Bone marrow (tissue), 2 donors: ENCODE measurements at regions not wholly inside any gene's neighbourhood (a gene's known extent, or its start where the extent isn't known, plus 50 kb on each side); places are given as distances from the start of the nearest gene placed in this dataset.
A peak's percentile ranks its signal among the peaks of the same experiment; 100 is the strongest.

Experiments used
- DNase-seq, 2 donors: peaks; one replicate each; lab custom pipeline; 2025; lab: John Stamatoyannopoulos, UW

- no peak for DNase-seq
Observed at GRCh38 chr4:156545003-156545785, 426.4 kb downstream of the PDGFC start.

GRCh38 chr4:156539376-156539775, 432.2 kb downstream of the PDGFC start:
- no peak for DNase-seq

- no peak for DNase-seq
Observed at GRCh38 chr4:156538651-156539257, 432.8 kb downstream of the PDGFC start.

GRCh38 chr4:156538210-156538609, 433.4 kb downstream of the PDGFC start:
- no peak for DNase-seq

- no peak for DNase-seq
Observed at GRCh38 chr4:156537286-156537685, 434.3 kb downstream of the PDGFC start.

- DNase-seq = no peak
Observed at GRCh38 chr4:156536661-156537060, 434.9 kb downstream of the PDGFC start.

- no peak for DNase-seq
Observed at GRCh38 chr4:156534205-156534604, 437.4 kb downstream of the PDGFC start.

GRCh38 chr4:156528216-156528615, 443.4 kb downstream of the PDGFC start:
- peak in 1 of 2 donors; percentile 66 for DNase-seq

GRCh38 chr4:156527237-156527993, 444.2 kb downstream of the PDGFC start:
- no peak for DNase-seq

GRCh38 chr4:156523991-156524390, 447.6 kb downstream of the PDGFC start:
- DNase-seq = no peak

GRCh38 chr4:156523492-156523891, 448.1 kb downstream of the PDGFC start:
- no peak for DNase-seq

- no peak for DNase-seq
Observed at GRCh38 chr4:156521631-156522030, 450.0 kb downstream of the PDGFC start.

- DNase-seq = no peak
Observed at GRCh38 chr4:156517956-156518355, 453.6 kb downstream of the PDGFC start.

- no peak for DNase-seq
Observed at GRCh38 chr4:156517546-156517945, 454.1 kb downstream of the PDGFC start.

- DNase-seq = no peak
Observed at GRCh38 chr4:156516698-156517097, 454.9 kb downstream of the PDGFC start.

- peak in 1 of 2 donors; percentile 61 for DNase-seq
Observed at GRCh38 chr4:156515295-156515694, 456.3 kb downstream of the PDGFC start.

- DNase-seq = no peak
Observed at GRCh38 chr4:156512622-156513021, 459.0 kb downstream of the PDGFC start.

GRCh38 chr4:156509921-156510320, 461.7 kb downstream of the PDGFC start:
- peak in 1 of 2 donors; percentile 69 for DNase-seq

- no peak for DNase-seq
Observed at GRCh38 chr4:156505341-156505955, 466.2 kb downstream of the PDGFC start.

GRCh38 chr4:156503119-156503518, 468.5 kb downstream of the PDGFC start:
- no peak for DNase-seq

GRCh38 chr4:156501962-156502361, 469.6 kb downstream of the PDGFC start:
- no peak for DNase-seq

- no peak for DNase-seq
Observed at GRCh38 chr4:156499684-156500083, 471.9 kb downstream of the PDGFC start.
